AG10803 (cell line): ENCODE measurements at regions not wholly inside any gene's neighbourhood (a gene's known extent, or its start where the extent isn't known, plus 50 kb on each side); places are given as distances from the start of the nearest gene placed in this dataset.

Source experiments
- DNase-seq: peaks from one replicate; pipeline ENCODE4 v3.0.0; 2010; ENCODE audit warnings: low read depth
- H3K4me3 ChIP-seq: 2 replicates; pipeline ENCODE4 v1.5.1; 2011; ENCODE audit warnings: mild to moderate bottlenecking, low read length, control low read depth
- TF ChIP-seq, protein P1 (sequence below): conservative IDR thresholded peaks from 2 replicates; pipeline ENCODE4 v1.5.1; 2011; ENCODE audit warnings: mild to moderate bottlenecking, low read length, control low read depth, inconsistent platforms

DNA sequence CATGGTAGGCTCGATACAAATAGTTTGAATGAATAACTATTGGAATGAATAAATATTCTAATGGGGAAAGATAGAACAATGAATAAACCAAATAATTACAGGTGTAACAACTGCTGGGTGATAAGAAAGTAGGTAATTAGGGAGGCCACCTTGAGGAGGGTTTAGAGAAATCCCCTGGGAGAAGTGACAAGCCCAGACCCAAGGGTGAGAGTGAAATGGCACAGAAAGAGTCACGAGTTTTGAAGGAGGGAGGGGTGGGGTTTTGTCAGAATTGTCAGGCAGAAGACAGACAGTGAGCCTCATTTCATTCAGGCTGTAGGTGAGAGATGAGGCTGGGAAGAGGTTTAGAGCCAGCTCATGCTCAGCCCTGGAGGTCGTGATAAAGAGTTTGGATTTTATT lies 71.6 kb upstream of the L3MBTL4 start:
- TF ChIP-seq, protein P1, sequence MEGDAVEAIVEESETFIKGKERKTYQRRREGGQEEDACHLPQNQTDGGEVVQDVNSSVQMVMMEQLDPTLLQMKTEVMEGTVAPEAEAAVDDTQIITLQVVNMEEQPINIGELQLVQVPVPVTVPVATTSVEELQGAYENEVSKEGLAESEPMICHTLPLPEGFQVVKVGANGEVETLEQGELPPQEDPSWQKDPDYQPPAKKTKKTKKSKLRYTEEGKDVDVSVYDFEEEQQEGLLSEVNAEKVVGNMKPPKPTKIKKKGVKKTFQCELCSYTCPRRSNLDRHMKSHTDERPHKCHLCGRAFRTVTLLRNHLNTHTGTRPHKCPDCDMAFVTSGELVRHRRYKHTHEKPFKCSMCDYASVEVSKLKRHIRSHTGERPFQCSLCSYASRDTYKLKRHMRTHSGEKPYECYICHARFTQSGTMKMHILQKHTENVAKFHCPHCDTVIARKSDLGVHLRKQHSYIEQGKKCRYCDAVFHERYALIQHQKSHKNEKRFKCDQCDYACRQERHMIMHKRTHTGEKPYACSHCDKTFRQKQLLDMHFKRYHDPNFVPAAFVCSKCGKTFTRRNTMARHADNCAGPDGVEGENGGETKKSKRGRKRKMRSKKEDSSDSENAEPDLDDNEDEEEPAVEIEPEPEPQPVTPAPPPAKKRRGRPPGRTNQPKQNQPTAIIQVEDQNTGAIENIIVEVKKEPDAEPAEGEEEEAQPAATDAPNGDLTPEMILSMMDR = no peak

DNA sequence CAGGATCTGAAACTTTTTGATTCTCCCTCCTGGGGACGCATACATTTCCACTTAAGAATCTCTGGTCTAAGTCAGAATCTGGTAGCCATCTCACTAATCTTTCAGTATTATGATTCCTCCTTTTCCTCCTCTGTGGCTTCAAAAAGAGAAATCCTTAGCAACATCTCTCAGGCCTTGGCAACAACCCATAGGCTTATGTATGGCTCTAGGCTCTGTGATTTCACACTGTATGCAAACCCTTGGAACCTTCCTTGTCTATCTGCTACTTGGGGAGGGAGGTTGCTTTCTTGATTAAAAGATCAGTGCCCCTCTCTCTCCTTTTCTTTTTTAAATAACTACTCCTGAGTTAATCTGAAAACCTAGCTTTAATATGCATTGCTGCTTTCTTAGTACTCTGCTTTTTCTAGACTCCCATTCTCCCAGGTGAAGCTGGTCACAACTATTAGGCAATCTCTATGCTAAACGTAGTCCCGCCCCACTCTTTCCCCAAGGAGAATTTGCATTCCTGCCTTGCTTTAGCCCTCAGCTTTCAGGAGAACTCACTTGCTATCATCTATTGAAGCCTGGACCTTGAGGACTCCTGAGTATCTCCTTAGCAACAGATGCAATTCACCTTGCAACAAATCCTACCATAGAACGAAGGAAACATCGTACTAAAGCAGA lies 72.2 kb upstream of the L3MBTL4 start:
- no peak for DNase-seq
- TF ChIP-seq, protein P1 = no peak
- H3K4me3 ChIP-seq = no peak overlapping the region

More for the DNA sequence above, 71.6 kb upstream of the L3MBTL4 start:
- DNase-seq = no peak
- H3K4me3 ChIP-seq = no peak overlapping the region

- DNase-seq = no peak
- TF ChIP-seq, protein P1 = no peak
- H3K4me3 ChIP-seq = no peak overlapping the region
Observed at GRCh38 chr18:6487968-6488367, 73.3 kb upstream of the L3MBTL4 start.

GRCh38 chr18:6488956-6489355 lies 74.2 kb upstream of the L3MBTL4 start:
- no peak overlapping the region for H3K4me3 ChIP-seq
- TF ChIP-seq, protein P1 = no peak
- no peak for DNase-seq

DNA sequence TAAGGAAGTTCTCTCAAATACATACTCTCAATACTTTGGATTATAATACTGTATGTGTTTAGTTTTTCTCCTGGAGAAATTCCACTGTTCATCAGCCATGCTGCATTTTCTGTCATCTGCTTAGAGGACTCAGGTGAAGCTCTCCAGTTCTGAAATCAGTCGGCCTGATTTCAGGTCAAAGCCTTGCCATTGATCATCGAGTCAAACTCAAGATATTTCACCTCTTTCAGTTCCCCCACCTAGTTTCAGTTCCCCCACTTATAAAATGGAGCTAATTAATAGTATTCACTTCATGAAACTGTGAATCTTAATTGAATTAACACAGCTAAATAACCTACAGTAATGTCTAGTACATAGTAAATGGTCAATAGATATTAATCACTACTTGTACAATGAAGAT lies 75.3 kb upstream of the L3MBTL4 start:
- TF ChIP-seq, protein P1 = no peak
- no peak for DNase-seq
- no peak overlapping the region for H3K4me3 ChIP-seq

DNA sequence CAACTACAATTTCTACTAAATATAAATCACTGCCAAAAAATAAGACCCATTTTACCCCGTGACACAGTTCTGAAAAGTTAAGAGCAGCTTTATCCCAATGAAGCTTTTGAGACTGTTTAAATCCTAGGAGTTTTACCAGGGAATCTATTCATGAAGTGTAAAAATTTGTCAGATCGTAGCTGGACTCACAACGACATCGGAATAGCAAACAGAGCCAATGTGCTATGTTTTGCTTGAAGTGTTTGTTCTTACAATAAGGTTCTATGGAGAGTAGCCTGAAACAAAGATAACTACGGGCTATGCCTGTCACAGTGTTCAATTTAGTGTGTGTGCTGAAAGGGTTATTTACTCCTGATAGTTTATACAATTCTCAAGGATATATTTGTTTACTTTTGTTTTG lies 78.5 kb upstream of the L3MBTL4 start:
- no peak overlapping the region for H3K4me3 ChIP-seq
- TF ChIP-seq, protein P1 = no peak
- no peak for DNase-seq

- no peak for DNase-seq
- no peak overlapping the region for H3K4me3 ChIP-seq
- TF ChIP-seq, protein P1 = no peak
Observed at GRCh38 chr18:6495536-6495935, 80.8 kb upstream of the L3MBTL4 start.
